Caco-2 (cell line): ENCODE measurements at regions not wholly inside any gene's neighbourhood (a gene's known extent, or its start where the extent isn't known, plus 50 kb on each side); places are given as distances from the start of the nearest gene placed in this dataset.

ENCODE experiments used
- BruUV-seq: library from RNA; stranded (reverse); fragments of 400-500 nt; replicated peaks from 2 replicates; lab custom pipeline; 2021; lab: Mats Ljungman, UMichigan
- CTCF ChIA-PET: fragments of 300-600 bp; sonication (Branson Sonifier 250); formaldehyde crosslinking; loops from one replicate; lab custom pipeline; 2022; ENCODE audit warnings: antibody characterized with exemption; lab: Charles Lee
- POLR2A ChIA-PET: fragments of 300-600 bp; sonication (Branson Sonifier 250); formaldehyde crosslinking; loops from one replicate; lab custom pipeline; 2022; ENCODE audit warnings: antibody characterized with exemption; lab: Charles Lee
- DNase-seq, 2 experiments: peaks; one replicate each; pipeline versions ENCODE4 v3.0.0 to v3.0.0-alpha.2; 2020 to 2022
- H3K27me3 ChIP-seq: replicated peaks from 2 replicates; pipeline ENCODE4 v1.6.0; 2011; ENCODE audit warnings: low read length; ENCODE audit not compliant: control insufficient read depth, insufficient read depth
- H3K36me3 ChIP-seq: 2 replicates; pipeline ENCODE4 v1.5.1; 2011; ENCODE audit warnings: low read length; ENCODE audit not compliant: control insufficient read depth, insufficient read depth
- H3K4me1 ChIP-seq: fragments of 250-450 bp; sonication (Bioruptor Pico); 2 replicates; pipeline ENCODE4 v1.5.1; 2020; ENCODE audit warnings: mild to moderate bottlenecking
- H3K4me3 ChIP-seq: 2 replicates; pipeline ENCODE4 v1.5.1; 2011; ENCODE audit warnings: low read depth, mild to moderate bottlenecking, control low read depth, low read length
- H3K9me3 ChIP-seq: fragments of 250-450 bp; sonication (Bioruptor Pico); 2 replicates; pipeline ENCODE4 v1.5.1; 2020; ENCODE audit warnings: mild to moderate bottlenecking, moderate library complexity
- H3K27ac Mint-ChIP-seq: one replicate; pipeline ENCODE4 v1.8.0; 2022; ENCODE audit warnings: mixed read lengths; ENCODE audit not compliant: unreplicated experiment
- H3K27me3 Mint-ChIP-seq: one replicate; pipeline ENCODE4 v1.8.0; 2022; ENCODE audit warnings: mixed read lengths; ENCODE audit not compliant: insufficient read depth, unreplicated experiment
- H3K36me3 Mint-ChIP-seq: one replicate; pipeline ENCODE4 v1.8.0; 2022; ENCODE audit warnings: mild to moderate bottlenecking, mixed read lengths; ENCODE audit not compliant: insufficient read depth, unreplicated experiment
- H3K4me1 Mint-ChIP-seq: one replicate; pipeline ENCODE4 v1.8.0; 2022; ENCODE audit warnings: low read depth, mixed read lengths; ENCODE audit not compliant: unreplicated experiment
- H3K4me3 Mint-ChIP-seq: one replicate; pipeline ENCODE4 v1.8.0; 2022; ENCODE audit warnings: mild to moderate bottlenecking, moderate library complexity, mixed read lengths; ENCODE audit not compliant: unreplicated experiment
- H3K9me3 Mint-ChIP-seq: one replicate; pipeline ENCODE4 v1.8.0; 2022; ENCODE audit warnings: mixed read lengths; ENCODE audit not compliant: unreplicated experiment
- CTCF ChIP-seq, 2 experiments: fragments of 200-600 bp in 1 of 2; IDR thresholded peaks; 1 replicate in 1 of 2; 2 replicates in 1 of 2; pipeline versions ENCODE4 v1.5.1 to v1.8.0; 2011 to 2022; ENCODE audit warnings: antibody characterized with exemption in 1 of 2, control low read depth in 1 of 2, inconsistent platforms in 1 of 2, low read depth in 1 of 2, low read length in 1 of 2, mild to moderate bottlenecking in 1 of 2, moderate library complexity in 1 of 2; ENCODE audit not compliant: insufficient read depth in 1 of 2, severe bottlenecking in 1 of 2, unreplicated experiment in 1 of 2
- intact Hi-C: fragments of 100-400 bp; cut with micrococcal nuclease; formaldehyde crosslinking; loops from one replicate; pipeline ENCODE4 v1.10.0; 2022; ENCODE audit not compliant: unreplicated experiment

GRCh38 chr1:98088381-98088780, 167.5 kb upstream of the DPYD start:
- TF ChIP-seq CTCF (IDR thresholded peaks at IDR 0.05; ENCODE audit: insufficient read depth in 1 of 2, low read depth in 1 of 2, low read length in 1 of 2, severe bottlenecking in 1 of 2, unreplicated experiment in 1 of 2) = no peak
- H3K27me3 ChIP-seq = no peaks in the 10 kb centered on the region
- Mint-ChIP-seq H3K4me3 (no peak overlapping the region), H3K36me3 (peaks cover 10% of the 10 kb centered on the region), H3K27ac (no peak overlapping the region), H3K9me3 (peaks cover 23% of the 10 kb centered on the region), H3K4me1 (peaks cover 35% of the 10 kb centered on the region), H3K27me3 (no peaks in the 10 kb centered on the region)
- ChIA-PET CTCF (no interaction called here), POLR2A (no interaction called here)
- DNase-seq = no peak
- H3K4me1 ChIP-seq = peaks cover 5% of the 10 kb centered on the region
- H3K36me3 ChIP-seq = no peaks in the 10 kb centered on the region
- intact Hi-C loops = no loop called here
- peaks cover 10% of the 10 kb centered on the region for H3K9me3 ChIP-seq
- H3K4me3 ChIP-seq = no peak overlapping the region
- no TSS peak for BruUV-seq

DNA sequence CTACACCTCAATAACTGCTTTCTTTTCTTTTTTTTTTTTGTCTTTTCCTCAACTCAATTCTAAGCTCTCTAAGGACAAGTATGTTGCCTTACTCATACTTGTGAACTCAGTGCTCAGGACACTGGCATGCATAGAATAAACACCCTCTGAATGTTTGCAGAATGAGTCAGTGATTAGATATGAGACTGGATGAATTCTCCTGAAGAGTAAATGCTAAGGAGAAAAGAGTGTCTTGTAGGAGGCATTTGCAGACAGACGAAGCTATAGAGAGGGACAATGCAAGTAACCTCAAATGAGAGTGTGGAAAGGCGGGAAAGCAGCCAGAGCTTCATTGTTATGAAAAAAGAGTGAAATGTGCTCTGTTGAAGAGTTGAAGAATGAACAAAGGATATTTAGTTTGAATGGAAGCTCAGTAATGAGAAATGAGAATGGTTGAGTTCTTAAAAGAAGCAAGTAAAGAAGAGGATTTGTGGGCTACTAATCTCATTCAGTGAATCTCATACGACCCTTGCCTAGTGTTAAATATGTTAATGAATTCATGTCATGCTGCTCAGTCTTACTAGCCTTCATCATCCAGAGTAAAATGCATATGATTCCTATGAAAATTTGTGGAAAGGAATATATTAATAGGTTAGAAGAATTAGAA, 166.1 kb upstream of the DPYD start:
- POLR2A ChIA-PET = interaction anchor here (0.9 kb wide), 1 partner anchor 123 kb away, joined by 3 read pairs; no protein-coding TSS in a partner anchor
- no peak overlapping the region for H3K4me3 ChIP-seq
- peak; percentile 50 to 53 for DNase-seq

DNA sequence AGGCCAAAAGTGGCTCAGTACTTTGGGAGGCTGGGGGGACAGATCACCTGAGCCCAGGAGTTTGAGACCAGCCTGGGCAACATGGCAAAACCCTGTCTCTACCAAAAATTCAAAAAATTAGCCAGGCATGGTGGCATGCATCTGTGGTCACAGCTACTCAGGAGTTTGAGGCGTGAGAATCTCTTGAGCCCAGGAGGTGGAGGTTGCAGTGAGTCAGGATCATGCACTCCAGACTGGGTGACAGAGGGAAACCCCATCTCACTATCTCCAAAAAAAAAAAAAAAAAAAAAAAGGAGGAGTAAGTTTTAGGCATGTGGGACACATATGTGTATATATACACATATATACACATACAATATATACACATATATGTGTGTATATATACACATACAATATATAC, 165.3 kb upstream of the DPYD start:
- peaks cover 6% of the 10 kb centered on the region for H3K36me3 Mint-ChIP-seq
- no peaks in the 10 kb centered on the region for H3K36me3 ChIP-seq
- H3K4me3 ChIP-seq = no peak overlapping the region
- POLR2A ChIA-PET = interaction anchor here (0.9 kb wide), 1 partner anchor 124 kb away, joined by 3 read pairs; no protein-coding TSS in a partner anchor
- no peaks in the 10 kb centered on the region for H3K27me3 ChIP-seq
- H3K27me3 Mint-ChIP-seq = no peaks in the 10 kb centered on the region
- no TSS peak for BruUV-seq
- H3K27ac Mint-ChIP-seq = peak overlapping the region; percentile 89
- intact Hi-C loops = loop anchor here (2.0 kb wide), 1 partner anchor 95 kb away; no protein-coding TSS in a partner anchor
- peaks cover 10% of the 10 kb centered on the region for H3K9me3 ChIP-seq
- TF ChIP-seq CTCF (IDR thresholded peaks at IDR 0.05; ENCODE audit: insufficient read depth in 1 of 2, low read depth in 1 of 2, low read length in 1 of 2, severe bottlenecking in 1 of 2, unreplicated experiment in 1 of 2) = no peak
- CTCF ChIA-PET = interaction anchor here (1.1 kb wide), 1 partner anchor 205 kb away, joined by 4 read pairs; no protein-coding TSS in a partner anchor
- H3K9me3 Mint-ChIP-seq = peaks cover 23% of the 10 kb centered on the region
- no peak overlapping the region for H3K4me3 Mint-ChIP-seq
- DNase-seq = no peak
- peaks cover 5% of the 10 kb centered on the region for H3K4me1 ChIP-seq
- H3K4me1 Mint-ChIP-seq = peaks cover 41% of the 10 kb centered on the region

More for the DNA sequence above, 166.1 kb upstream of the DPYD start:
- peaks cover 5% of the 10 kb centered on the region for H3K4me1 ChIP-seq
- peak overlapping the region; percentile 89 for H3K27ac Mint-ChIP-seq
- peaks cover 10% of the 10 kb centered on the region for H3K9me3 ChIP-seq
- CTCF ChIA-PET = interaction anchor here (0.6 to 1.1 kb wide), 2 partner anchors 10 to 204 kb away, joined by 4 read pairs; no protein-coding TSS in a partner anchor
- intact Hi-C loops = loop anchor here (1.0 to 2.0 kb wide), 2 partner anchors 94 to 123 kb away; no protein-coding TSS in a partner anchor
- peak overlapping the region; percentile 56 for H3K4me3 Mint-ChIP-seq
- BruUV-seq = TSS peak; percentile 90
- H3K36me3 ChIP-seq = no peaks in the 10 kb centered on the region
- peaks cover 37% of the 10 kb centered on the region for H3K4me1 Mint-ChIP-seq
- H3K27me3 Mint-ChIP-seq = no peaks in the 10 kb centered on the region
- no peak for TF ChIP-seq CTCF (IDR thresholded peaks at IDR 0.05; ENCODE audit: insufficient read depth in 1 of 2, low read depth in 1 of 2, low read length in 1 of 2, severe bottlenecking in 1 of 2, unreplicated experiment in 1 of 2)
- H3K27me3 ChIP-seq = no peaks in the 10 kb centered on the region
- peaks cover 6% of the 10 kb centered on the region for H3K36me3 Mint-ChIP-seq
- H3K9me3 Mint-ChIP-seq = peaks cover 23% of the 10 kb centered on the region
